NCI-H2029 treated with DMSO at 0.1 percent for 48 hours (cell line): ENCODE measurements at regions not wholly inside any gene's neighbourhood (a gene's known extent, or its start where the extent isn't known, plus 50 kb on each side); places are given as distances from the start of the nearest gene placed in this dataset.

Source experiments
- DNase-seq: peaks from one replicate; lab custom pipeline; 2025; lab: John Stamatoyannopoulos, UW

- no peak for DNase-seq
These were observed 1225.8 kb upstream of the PRMT6 start for GRCh38 chr1:105830571-105831146.

- no peak for DNase-seq
These were observed 1218.4 kb upstream of the PRMT6 start for GRCh38 chr1:105838071-105838470.

- DNase-seq: no peak
These were observed 1190.9 kb upstream of the PRMT6 start for GRCh38 chr1:105865546-105865945.

GRCh38 chr1:105872817-105873216 lies 1183.7 kb upstream of the PRMT6 start:
- DNase-seq: peak; percentile 12

- DNase-seq: no peak
These were observed 1181.9 kb upstream of the PRMT6 start for GRCh38 chr1:105874621-105875020.

- no peak for DNase-seq
These were observed 1170.2 kb upstream of the PRMT6 start for GRCh38 chr1:105886309-105886708.

- no peak for DNase-seq
These were observed 1165.2 kb upstream of the PRMT6 start for GRCh38 chr1:105891308-105891707.

GRCh38 chr1:105894006-105894405 lies 1162.5 kb upstream of the PRMT6 start:
- DNase-seq: no peak

GRCh38 chr1:105909811-105910210 lies 1146.7 kb upstream of the PRMT6 start:
- peak; percentile 12 for DNase-seq

- DNase-seq: no peak
These were observed 1142.1 kb upstream of the PRMT6 start for GRCh38 chr1:105914403-105914802.

- no peak for DNase-seq
These were observed 1121.7 kb upstream of the PRMT6 start for GRCh38 chr1:105934806-105935205.

- no peak for DNase-seq
These were observed 1091.6 kb upstream of the PRMT6 start for GRCh38 chr1:105964879-105965278.

- no peak for DNase-seq
These were observed 1059.0 kb upstream of the PRMT6 start for GRCh38 chr1:105997516-105997915.

- no peak for DNase-seq
These were observed 1034.1 kb upstream of the PRMT6 start for GRCh38 chr1:106022312-106022902.

- no peak for DNase-seq
These were observed 1028.6 kb upstream of the PRMT6 start for GRCh38 chr1:106027871-106028270.

GRCh38 chr1:106037526-106037925 lies 1018.9 kb upstream of the PRMT6 start:
- DNase-seq: no peak

GRCh38 chr1:106038260-106038659 lies 1018.2 kb upstream of the PRMT6 start:
- no peak for DNase-seq

- DNase-seq: no peak
These were observed 1012.5 kb upstream of the PRMT6 start for GRCh38 chr1:106043971-106044370.

GRCh38 chr1:106047210-106047609 lies 1009.3 kb upstream of the PRMT6 start:
- DNase-seq: no peak

- DNase-seq: no peak
These were observed 1006.9 kb upstream of the PRMT6 start for GRCh38 chr1:106049595-106049994.

- DNase-seq: no peak
These were observed 1000.6 kb upstream of the PRMT6 start for GRCh38 chr1:106055855-106056254.

GRCh38 chr1:106061586-106062495 lies 994.6 kb upstream of the PRMT6 start:
- no peak for DNase-seq

- DNase-seq: peak; percentile 93
These were observed 993.0 kb upstream of the PRMT6 start for GRCh38 chr1:106063510-106063909.
